ENCODE measurements at regions not wholly inside any gene's neighbourhood (a gene's known extent, or its start where the extent isn't known, plus 50 kb on each side); places are given as distances from the start of the nearest gene placed in this dataset.
"Not testable (repeated sequence)": the region's sequence is repeated elsewhere in the genome, so short reads cannot be mapped to it uniquely, and the experiment has no call there.

DNA sequence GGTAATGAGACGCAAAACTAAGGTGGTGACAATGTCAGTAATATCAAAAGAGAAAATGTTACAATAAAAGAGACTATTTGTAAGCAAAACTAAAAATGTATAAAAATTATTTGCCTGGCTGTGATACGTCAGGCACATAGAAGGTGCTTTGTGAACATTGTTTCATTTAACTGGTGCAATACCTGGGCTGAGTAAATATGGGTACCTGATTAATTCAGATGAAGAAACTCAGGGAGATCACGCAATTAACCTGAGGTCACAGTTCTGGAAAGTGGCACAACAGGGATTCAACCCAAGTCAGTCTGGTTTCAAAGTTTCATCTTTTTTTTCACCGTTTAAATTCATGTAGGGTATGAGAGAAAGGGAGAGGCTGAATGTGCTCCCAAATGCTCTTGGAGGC, 71.0 kb upstream of the KRAS start:
- no peak for TF ChIP-seq ELF4 (IDR thresholded peaks at IDR 0.05)
- POLR2A ChIA-PET: no interaction called here
- CTCF ChIA-PET: no interaction called here
- no peak for DNase-seq (ENCODE audit: extremely low spot score)

DNA sequence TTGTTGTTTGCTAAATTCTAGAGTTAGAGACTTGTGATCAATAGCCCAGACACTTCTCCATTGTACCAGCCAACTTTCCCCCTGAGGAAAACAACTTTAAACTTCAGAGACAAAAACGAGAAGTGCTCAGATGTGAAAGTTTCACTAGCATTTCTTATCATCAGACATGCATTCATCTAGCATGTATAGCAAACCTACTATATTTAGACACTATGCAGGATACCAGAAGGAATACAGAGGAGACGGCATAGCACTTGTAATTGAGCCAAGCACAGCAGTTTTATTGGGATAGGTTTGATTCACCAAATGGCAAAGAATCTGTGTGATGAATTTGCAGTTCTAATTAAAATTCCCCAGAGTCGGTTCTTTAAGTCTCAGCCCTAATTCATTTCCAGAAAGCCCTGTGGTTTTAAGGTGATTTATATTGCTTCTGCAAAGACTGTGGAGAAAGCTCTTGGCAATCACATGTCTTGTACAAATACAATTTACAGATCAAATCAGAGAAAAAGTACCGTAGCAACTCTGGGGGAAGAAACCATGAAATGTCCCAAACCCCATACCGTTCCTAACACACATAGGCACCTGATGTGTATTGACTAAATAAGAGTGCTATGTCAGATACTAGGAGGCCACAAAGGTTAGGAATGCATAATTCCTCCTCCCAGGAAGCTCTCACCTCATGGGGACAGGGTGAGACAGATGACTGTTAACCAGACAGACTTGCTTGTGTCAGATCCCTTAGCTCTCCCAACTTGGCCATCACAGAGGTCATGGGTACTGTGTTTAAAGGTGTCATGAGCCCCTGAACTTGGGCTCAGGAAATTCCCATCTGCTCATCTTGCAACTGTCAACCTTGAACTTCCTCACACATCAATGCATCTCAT, 69.6 kb upstream of the KRAS start:
- no peak for DNase-seq (ENCODE audit: extremely low spot score)
- ChIA-PET CTCF (no interaction called here), POLR2A (no interaction called here)
- TF ChIP-seq TARDBP (IDR thresholded peaks at IDR 0.05) (no peak), BHLHE40 (IDR thresholded peaks at IDR 0.05; ENCODE audit: borderline replicate concordance) (no peak), ZNF384 (IDR thresholded peaks at IDR 0.05) (no peak), FOXM1 (IDR thresholded peaks at IDR 0.05; ENCODE audit: borderline replicate concordance) (no peak), ARNT (IDR thresholded peaks at IDR 0.05) (no peak), L3MBTL2 (conservative IDR thresholded peaks at IDR 0.05) (no peak), SP1 (IDR thresholded peaks at IDR 0.05) (no peak)

DNA sequence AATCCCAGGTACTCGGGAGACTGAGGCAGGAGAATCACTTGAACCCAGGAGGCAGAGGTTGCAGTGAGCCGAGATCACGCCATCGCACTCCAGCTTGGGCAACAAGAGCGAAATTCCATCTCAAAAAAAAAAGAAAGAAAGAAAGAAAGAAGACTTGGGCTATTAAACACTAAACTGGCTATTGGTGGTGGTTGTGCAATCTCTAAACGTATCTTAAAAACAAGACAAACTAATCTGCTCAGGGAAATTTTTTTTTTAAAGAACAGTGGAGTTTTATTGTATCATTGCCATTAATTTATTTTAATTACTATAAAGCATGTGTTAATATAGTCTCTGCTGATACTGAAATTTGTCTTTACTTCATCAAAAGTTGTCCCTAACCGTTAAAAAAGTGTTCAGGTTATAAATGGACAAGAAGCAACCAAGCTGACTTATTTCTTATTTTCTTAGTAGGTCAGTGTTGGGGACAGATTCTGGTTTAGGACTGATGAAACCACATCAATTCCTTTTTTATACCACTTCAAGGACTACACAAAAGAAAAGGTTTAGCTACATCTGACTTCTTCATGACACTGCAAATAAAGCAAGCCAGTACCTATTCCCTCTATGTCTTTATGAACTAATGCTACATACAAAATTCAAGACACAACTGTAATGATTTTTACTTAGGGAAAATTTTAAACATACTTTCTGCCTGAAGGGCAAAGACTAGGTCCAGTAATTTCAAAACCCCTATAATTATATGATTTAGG, 68.7 kb upstream of the KRAS start:
- no peak for DNase-seq (ENCODE audit: extremely low spot score)
- ChIA-PET CTCF (no interaction called here), POLR2A (no interaction called here)
- TF ChIP-seq BHLHE40 (IDR thresholded peaks at IDR 0.05; ENCODE audit: borderline replicate concordance): no peak
- no peak for TF ChIP-seq CTBP1 (IDR thresholded peaks at IDR 0.05; ENCODE audit: borderline replicate concordance)
- no peak for TF ChIP-seq LEF1 (IDR thresholded peaks at IDR 0.05; ENCODE audit: borderline replicate concordance)
- TF ChIP-seq FOXK2 (IDR thresholded peaks at IDR 0.05): no peak
- TF ChIP-seq NFRKB (IDR thresholded peaks at IDR 0.05): no peak
- no peak for TF ChIP-seq SP1 (IDR thresholded peaks at IDR 0.05)
- TF ChIP-seq FOXM1 (IDR thresholded peaks at IDR 0.05; ENCODE audit: borderline replicate concordance): no peak
- TF ChIP-seq, protein P1, sequence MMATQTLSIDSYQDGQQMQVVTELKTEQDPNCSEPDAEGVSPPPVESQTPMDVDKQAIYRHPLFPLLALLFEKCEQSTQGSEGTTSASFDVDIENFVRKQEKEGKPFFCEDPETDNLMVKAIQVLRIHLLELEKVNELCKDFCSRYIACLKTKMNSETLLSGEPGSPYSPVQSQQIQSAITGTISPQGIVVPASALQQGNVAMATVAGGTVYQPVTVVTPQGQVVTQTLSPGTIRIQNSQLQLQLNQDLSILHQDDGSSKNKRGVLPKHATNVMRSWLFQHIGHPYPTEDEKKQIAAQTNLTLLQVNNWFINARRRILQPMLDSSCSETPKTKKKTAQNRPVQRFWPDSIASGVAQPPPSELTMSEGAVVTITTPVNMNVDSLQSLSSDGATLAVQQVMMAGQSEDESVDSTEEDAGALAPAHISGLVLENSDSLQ (IDR thresholded peaks at IDR 0.05): no peak
- no peak for TF ChIP-seq SUZ12 (IDR thresholded peaks at IDR 0.05)
- no peak for TF ChIP-seq HDGF (IDR thresholded peaks at IDR 0.05; ENCODE audit: borderline replicate concordance)
- TF ChIP-seq FOXA1 (IDR thresholded peaks at IDR 0.05): no peak
- TF ChIP-seq ARNT (IDR thresholded peaks at IDR 0.05): no peak
- TF ChIP-seq TARDBP (IDR thresholded peaks at IDR 0.05): no peak
- no peak for TF ChIP-seq L3MBTL2 (conservative IDR thresholded peaks at IDR 0.05)
- TF ChIP-seq ELF4 (IDR thresholded peaks at IDR 0.05): no peak
- TF ChIP-seq ZNF384 (IDR thresholded peaks at IDR 0.05): no peak

DNA sequence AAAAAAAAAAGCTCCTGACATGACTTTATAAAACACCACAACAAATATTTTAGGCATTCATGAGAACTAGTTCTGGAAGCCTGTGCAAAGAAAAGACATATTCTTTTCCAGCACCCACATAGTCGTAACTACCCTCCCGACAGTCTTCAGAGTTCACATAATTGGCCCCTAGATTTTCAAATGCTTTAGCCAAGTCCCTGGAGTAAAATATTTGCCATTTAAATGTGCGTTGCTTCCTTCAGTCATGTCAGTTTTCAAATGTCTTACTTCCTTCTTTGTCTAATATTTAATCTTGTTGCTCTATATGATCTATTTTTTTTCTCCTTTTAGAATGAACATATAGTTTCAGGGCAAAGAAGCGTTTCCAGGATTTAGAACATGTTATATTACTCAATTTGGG, 66.8 kb upstream of the KRAS start:
- POLR2A ChIA-PET: no interaction called here
- TF ChIP-seq ELF4 (IDR thresholded peaks at IDR 0.05) (no peak), SUZ12 (IDR thresholded peaks at IDR 0.05) (no peak), TARDBP (IDR thresholded peaks at IDR 0.05) (no peak), BHLHE40 (IDR thresholded peaks at IDR 0.05; ENCODE audit: borderline replicate concordance) (no peak), NFRKB (IDR thresholded peaks at IDR 0.05) (no peak), L3MBTL2 (conservative IDR thresholded peaks at IDR 0.05) (no peak), FOXA1 (IDR thresholded peaks at IDR 0.05) (no peak), FOXK2 (IDR thresholded peaks at IDR 0.05) (no peak), SP1 (IDR thresholded peaks at IDR 0.05) (no peak), CTBP1 (IDR thresholded peaks at IDR 0.05; ENCODE audit: borderline replicate concordance) (no peak), ARNT (IDR thresholded peaks at IDR 0.05) (no peak), FOXM1 (IDR thresholded peaks at IDR 0.05; ENCODE audit: borderline replicate concordance) (no peak)
- CTCF ChIA-PET: no interaction called here
- no peak for DNase-seq (ENCODE audit: extremely low spot score)

DNA sequence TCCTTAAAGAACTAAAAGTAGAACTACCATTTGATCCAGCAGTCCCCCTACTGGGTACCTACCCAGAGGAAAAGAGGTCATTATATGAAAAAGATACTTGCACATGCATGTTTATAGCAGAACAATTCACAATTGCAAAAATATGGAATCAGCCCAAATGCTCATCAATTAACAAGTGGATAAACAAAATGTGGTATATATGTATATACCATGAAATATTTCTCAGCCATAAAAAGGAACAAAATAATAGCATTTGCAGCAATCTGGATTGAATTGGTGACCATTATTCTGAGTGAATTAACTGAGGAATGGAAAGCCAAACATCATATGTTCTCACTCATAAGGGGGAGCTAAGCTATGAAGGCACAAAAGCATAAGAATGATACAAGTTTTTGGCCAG, 64.7 kb upstream of the KRAS start:
- TF ChIP-seq HDGF (IDR thresholded peaks at IDR 0.05; ENCODE audit: borderline replicate concordance) (no peak), ARNT (IDR thresholded peaks at IDR 0.05) (no peak), CTBP1 (IDR thresholded peaks at IDR 0.05; ENCODE audit: borderline replicate concordance) (no peak)
- CTCF ChIA-PET: no interaction called here
- POLR2A ChIA-PET: no interaction called here
- no peak for DNase-seq (ENCODE audit: extremely low spot score)

DNA sequence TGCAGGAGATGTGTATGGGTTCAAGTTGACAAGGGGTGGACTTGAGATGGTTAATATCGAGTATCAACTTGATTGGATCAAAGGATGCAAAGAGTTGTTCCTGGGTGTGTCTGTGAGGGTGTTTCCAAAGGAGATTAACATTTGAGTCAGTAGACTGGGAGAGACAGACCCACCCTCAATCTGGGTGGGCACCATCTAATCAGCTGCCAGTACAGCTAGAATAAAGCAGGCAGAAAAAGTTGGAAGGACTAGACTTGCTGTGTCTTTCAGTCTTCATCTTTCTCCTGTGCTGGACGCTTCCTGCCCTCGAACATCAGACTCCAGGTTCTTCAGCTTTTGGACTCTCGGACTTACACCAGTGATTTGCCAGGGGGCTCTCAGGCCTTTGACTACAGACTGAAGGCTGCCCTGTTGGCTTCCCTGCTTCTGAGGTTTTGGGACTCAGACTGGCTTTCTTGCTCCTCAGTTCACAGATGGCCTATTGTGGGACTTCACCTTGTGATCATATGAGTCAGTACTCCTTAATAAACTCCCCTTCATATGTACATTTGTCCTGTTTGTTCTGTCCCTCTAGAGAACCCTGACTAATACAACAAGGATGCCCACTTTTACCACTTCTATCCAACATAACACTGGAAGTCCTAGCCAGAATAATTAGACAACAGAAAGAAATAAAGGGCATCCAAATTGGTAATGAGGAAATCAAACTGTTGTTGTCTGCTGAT, 62.7 kb upstream of the KRAS start:
- DNase-seq (ENCODE audit: extremely low spot score); POLR2A ChIA-PET; CTCF ChIA-PET: not testable (repeated sequence)

DNA sequence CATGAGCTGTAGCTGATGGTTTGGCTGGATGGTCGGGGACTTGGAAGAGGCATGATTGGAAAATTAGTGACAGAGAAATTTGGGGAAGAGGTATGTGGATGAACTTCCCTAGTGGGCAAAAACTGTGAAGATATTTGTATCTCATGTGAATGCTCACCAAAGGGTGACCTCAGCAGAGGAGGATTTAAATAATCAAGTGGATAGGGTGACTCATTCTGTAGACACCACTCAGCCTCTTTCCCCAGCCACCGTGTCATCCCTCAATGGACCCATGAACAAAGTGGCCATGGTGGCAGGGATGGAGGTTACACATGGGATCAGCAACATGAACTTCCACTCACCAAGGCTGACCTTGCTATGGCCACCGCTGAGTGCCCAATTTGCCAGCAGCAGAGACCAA, 60.8 kb upstream of the KRAS start:
- ChIA-PET CTCF (no interaction called here), POLR2A (no interaction called here)
- TF ChIP-seq, protein P1 (IDR thresholded peaks at IDR 0.05): no peak
- TF ChIP-seq SUZ12 (IDR thresholded peaks at IDR 0.05): no peak
- TF ChIP-seq FOXK2 (IDR thresholded peaks at IDR 0.05): no peak
- DNase-seq (ENCODE audit: extremely low spot score): no peak

DNA sequence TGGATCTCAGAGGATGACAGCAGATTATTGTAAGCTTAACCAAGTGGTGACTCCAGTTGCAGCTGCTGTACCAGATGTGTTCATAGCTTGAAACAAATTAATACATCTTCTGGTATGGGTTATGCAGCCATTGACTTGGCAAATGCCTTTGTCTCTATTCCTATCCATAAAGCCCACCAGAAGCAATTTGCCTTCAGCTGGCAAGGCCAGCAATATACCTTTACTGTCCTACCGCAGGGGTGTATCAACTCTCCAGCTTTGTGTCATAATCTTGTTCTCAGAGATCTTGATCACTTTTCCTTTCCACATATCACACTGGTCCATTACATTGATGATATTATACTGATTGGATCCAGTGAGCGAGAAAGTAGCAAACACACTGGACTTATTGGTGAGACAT, 59.3 kb upstream of the KRAS start:
- CTCF ChIA-PET; DNase-seq (ENCODE audit: extremely low spot score); POLR2A ChIA-PET: not testable (repeated sequence)
